GM12878 (cell line): ENCODE measurements at regions not wholly inside any gene's neighbourhood (a gene's known extent, or its start where the extent isn't known, plus 50 kb on each side); places are given as distances from the start of the nearest gene placed in this dataset.

ENCODE experiments used
- CEBPZ ChIP-seq: fragments of 150-350 bp; IDR thresholded peaks from 2 replicates; pipeline ENCODE4 v1.6.1; 2016; ENCODE audit warnings: low read depth, low read length
- ETV6 ChIP-seq, 2 experiments: fragments of 450-650 bp in 1 of 2; IDR thresholded peaks in 1 of 2; conservative IDR thresholded peaks in 1 of 2; 2 replicates each; pipeline ENCODE4 v1.6.1; 2014; ENCODE audit warnings: antibody characterized with exemption in 1 of 2, borderline replicate concordance in 1 of 2, low read depth in 1 of 2, mild to moderate bottlenecking in 1 of 2, moderate library complexity in 1 of 2
- NR2C1 ChIP-seq: fragments of 450-650 bp; IDR thresholded peaks from 2 replicates; pipeline ENCODE4 v1.6.1; 2017; ENCODE audit warnings: antibody characterized with exemption, mild to moderate bottlenecking, moderate library complexity
- TF ChIP-seq, protein P1 (sequence below): fragments of 450-650 bp; IDR thresholded peaks from 2 replicates; pipeline ENCODE4 v1.6.1; 2018; ENCODE audit warnings: borderline replicate concordance, mild to moderate bottlenecking; ENCODE audit not compliant: partially characterized antibody
- TF ChIP-seq, protein P2 (sequence below): IDR thresholded peaks from 2 replicates; pipeline ENCODE4 v1.6.1; 2011; ENCODE audit warnings: low read depth, low read length, improper control_type of control experiment, borderline replicate concordance

DNA sequence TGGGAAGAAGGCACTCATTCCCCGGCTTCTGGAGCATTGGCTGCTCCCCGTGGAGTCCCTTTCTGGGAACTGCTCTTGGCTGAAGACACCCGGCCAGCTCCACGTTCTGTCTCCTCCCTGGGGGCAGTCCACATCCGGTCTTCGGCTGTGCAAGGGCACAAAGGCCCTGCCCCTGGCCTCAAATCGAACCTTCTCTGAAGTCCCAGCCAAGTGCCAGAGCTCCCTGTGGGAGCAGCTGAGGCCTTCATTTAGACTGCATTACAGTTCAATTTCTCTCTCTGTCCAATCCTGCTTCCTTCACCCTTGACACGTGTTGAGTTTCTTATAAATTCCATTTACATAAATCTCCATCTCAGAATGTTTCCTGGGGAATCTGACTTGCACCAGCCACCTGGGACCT is 132.9 kb upstream of the POU3F1 start (continued):
- TF ChIP-seq, protein P1, sequence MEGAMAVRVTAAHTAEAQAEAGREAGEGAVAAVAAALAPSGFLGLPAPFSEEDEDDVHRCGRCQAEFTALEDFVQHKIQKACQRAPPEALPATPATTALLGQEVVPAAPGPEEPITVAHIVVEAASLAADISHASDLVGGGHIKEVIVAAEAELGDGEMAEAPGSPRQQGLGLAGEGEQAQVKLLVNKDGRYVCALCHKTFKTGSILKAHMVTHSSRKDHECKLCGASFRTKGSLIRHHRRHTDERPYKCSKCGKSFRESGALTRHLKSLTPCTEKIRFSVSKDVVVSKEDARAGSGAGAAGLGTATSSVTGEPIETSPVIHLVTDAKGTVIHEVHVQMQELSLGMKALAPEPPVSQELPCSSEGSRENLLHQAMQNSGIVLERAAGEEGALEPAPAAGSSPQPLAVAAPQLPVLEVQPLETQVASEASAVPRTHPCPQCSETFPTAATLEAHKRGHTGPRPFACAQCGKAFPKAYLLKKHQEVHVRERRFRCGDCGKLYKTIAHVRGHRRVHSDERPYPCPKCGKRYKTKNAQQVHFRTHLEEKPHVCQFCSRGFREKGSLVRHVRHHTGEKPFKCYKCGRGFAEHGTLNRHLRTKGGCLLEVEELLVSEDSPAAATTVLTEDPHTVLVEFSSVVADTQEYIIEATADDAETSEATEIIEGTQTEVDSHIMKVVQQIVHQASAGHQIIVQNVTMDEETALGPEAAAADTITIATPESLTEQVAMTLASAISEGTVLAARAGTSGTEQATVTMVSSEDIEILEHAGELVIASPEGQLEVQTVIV = no peak
- TF ChIP-seq NR2C1 = no peak
- no peak for TF ChIP-seq CEBPZ
- TF ChIP-seq ETV6 (conservative IDR thresholded peaks at IDR 0.05 in 1 of 2, IDR thresholded peaks at IDR 0.05 in 1 of 2; ENCODE audit: borderline replicate concordance in 1 of 2, low read depth in 1 of 2) = no peak
- TF ChIP-seq, protein P2, sequence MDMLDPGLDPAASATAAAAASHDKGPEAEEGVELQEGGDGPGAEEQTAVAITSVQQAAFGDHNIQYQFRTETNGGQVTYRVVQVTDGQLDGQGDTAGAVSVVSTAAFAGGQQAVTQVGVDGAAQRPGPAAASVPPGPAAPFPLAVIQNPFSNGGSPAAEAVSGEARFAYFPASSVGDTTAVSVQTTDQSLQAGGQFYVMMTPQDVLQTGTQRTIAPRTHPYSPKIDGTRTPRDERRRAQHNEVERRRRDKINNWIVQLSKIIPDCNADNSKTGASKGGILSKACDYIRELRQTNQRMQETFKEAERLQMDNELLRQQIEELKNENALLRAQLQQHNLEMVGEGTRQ = no peak
- TF ChIP-seq, all 136 proteins: peak for 0
